ENCODE measurements at regions not wholly inside any gene's neighbourhood (a gene's known extent, or its start where the extent isn't known, plus 50 kb on each side); places are given as distances from the start of the nearest gene placed in this dataset.

DNA sequence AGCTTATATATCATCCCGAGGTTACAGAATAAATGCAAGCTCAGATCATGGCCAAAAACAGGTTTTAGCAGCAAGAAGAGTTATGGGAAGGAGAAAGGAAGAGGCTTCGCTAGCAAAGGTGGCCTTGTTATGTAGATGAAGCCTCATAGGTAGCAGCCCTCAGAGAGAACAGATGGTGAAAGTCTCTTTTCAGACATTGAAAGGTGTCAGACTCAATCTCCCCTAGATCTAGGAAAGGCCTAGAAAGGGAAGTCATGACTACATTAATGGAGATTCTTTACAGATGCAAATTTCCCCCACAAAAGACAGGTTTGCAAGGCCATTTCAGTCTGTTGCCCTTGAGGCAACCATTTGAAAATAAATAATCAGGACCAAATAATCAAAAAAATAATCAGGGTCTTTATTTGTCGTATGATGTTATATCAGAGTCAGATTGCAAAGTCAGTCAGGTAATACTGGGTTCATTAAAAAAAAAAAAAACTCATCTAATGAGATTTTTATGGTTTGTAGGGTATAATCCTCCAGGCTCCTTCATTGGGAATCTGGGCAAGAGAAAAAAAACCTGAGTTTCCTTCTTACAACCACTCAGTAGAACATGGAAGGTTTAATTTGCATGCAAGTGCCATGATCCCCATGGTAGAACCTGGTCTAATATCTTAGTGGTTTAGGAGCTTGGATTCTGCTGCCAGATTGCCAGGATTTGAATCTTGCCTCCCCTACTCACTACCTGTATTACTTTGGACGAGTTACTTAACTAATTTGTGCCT is 50.8 kb upstream of the HTR2A start:
- intact Hi-C loops (cut with DNase I, micrococcal nuclease) = no loop called here
- H3K36me3 ChIP-seq (ENCODE audit: low read depth) = no peaks in the 10 kb centered on the region
- no peaks in the 10 kb centered on the region for H3K4me1 ChIP-seq (ENCODE audit: low read depth)
- H3K9me3 ChIP-seq = no peaks in the 10 kb centered on the region
- TF ChIP-seq, protein P1, sequence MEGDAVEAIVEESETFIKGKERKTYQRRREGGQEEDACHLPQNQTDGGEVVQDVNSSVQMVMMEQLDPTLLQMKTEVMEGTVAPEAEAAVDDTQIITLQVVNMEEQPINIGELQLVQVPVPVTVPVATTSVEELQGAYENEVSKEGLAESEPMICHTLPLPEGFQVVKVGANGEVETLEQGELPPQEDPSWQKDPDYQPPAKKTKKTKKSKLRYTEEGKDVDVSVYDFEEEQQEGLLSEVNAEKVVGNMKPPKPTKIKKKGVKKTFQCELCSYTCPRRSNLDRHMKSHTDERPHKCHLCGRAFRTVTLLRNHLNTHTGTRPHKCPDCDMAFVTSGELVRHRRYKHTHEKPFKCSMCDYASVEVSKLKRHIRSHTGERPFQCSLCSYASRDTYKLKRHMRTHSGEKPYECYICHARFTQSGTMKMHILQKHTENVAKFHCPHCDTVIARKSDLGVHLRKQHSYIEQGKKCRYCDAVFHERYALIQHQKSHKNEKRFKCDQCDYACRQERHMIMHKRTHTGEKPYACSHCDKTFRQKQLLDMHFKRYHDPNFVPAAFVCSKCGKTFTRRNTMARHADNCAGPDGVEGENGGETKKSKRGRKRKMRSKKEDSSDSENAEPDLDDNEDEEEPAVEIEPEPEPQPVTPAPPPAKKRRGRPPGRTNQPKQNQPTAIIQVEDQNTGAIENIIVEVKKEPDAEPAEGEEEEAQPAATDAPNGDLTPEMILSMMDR (IDR thresholded peaks at IDR 0.05) = no peak
- no peak for DNase-seq
- no peak overlapping the region for H3K4me3 ChIP-seq
- no peak for ATAC-seq
